ENCODE measurements at regions not wholly inside any gene's neighbourhood (a gene's known extent, or its start where the extent isn't known, plus 50 kb on each side); places are given as distances from the start of the nearest gene placed in this dataset.

DNA sequence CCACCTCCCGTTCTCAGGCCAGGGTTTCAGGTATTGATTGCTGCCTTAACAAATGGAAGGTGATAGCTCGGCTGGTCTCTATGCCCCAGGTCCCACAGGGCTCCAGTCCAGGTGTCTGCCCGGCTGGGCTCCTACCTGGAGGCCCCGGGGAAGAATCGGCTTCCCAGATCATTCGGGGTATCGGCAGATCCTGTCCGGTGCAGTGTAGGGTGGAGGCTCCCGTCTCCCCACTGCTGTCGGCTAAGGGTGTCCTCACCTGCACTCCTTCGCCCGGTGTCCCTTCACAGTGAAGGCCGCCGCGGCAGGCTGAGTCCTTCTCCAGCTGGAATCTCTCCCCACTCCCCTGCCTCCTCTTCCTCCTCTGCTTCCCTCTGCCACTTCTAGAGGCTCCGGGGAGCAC lies 573.9 kb upstream of the SALL3 start:
- no peak for DNase-seq (ENCODE audit: extremely low read depth, low read depth)
- TF ChIP-seq, protein P1, sequence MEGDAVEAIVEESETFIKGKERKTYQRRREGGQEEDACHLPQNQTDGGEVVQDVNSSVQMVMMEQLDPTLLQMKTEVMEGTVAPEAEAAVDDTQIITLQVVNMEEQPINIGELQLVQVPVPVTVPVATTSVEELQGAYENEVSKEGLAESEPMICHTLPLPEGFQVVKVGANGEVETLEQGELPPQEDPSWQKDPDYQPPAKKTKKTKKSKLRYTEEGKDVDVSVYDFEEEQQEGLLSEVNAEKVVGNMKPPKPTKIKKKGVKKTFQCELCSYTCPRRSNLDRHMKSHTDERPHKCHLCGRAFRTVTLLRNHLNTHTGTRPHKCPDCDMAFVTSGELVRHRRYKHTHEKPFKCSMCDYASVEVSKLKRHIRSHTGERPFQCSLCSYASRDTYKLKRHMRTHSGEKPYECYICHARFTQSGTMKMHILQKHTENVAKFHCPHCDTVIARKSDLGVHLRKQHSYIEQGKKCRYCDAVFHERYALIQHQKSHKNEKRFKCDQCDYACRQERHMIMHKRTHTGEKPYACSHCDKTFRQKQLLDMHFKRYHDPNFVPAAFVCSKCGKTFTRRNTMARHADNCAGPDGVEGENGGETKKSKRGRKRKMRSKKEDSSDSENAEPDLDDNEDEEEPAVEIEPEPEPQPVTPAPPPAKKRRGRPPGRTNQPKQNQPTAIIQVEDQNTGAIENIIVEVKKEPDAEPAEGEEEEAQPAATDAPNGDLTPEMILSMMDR (IDR thresholded peaks at IDR 0.05; ENCODE audit: low read depth, low read length): no peak

- TF ChIP-seq, protein P1 (IDR thresholded peaks at IDR 0.05; ENCODE audit: low read depth, low read length): no peak
- no peak for DNase-seq (ENCODE audit: extremely low read depth, low read depth)
Observed at GRCh38 chr18:78406743-78407465, 572.7 kb upstream of the SALL3 start.

DNA sequence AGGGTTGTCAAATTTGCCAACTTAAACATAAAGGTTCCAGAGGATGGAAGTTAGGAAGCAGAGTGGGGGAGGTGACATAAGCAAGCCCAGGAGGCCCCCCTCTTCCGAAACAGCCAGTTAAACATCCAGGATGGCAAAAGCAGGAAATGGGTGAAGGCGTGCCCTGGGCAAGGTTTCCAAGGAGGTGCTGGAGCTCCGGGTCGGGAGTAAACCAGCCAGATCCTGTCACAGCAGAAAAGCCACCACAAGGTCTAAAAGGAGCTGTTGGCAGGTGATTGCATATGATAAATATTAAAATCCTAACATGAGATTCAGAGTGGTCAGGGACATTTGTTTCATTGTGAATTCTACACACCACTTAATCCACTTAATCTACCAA lies 572.2 kb upstream of the SALL3 start:
- TF ChIP-seq, protein P1 (IDR thresholded peaks at IDR 0.05; ENCODE audit: low read depth, low read length): no peak
- no peak for DNase-seq (ENCODE audit: extremely low read depth, low read depth)

DNA sequence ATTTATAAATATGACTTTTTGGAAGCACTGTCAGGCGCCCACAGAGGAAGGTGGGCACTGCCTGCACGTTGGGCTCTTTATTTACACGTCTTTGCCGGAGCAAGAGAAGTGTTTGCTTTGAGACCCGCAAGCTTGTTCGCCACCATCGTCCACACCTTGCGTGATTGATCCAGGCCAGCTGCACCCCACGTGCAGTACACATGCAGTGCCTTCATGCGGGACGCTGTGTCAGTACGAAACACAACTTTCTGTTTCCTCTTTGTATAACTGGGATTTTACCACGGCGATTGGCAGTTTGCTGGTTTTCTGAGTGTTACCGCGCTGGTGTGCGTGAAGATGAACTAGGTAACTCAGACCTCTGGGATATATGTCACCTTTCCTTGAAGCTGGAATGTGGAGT lies 571.0 kb upstream of the SALL3 start:
- TF ChIP-seq, protein P1 (IDR thresholded peaks at IDR 0.05; ENCODE audit: low read depth, low read length): no peak
- DNase-seq (ENCODE audit: extremely low read depth, low read depth): no peak

DNA sequence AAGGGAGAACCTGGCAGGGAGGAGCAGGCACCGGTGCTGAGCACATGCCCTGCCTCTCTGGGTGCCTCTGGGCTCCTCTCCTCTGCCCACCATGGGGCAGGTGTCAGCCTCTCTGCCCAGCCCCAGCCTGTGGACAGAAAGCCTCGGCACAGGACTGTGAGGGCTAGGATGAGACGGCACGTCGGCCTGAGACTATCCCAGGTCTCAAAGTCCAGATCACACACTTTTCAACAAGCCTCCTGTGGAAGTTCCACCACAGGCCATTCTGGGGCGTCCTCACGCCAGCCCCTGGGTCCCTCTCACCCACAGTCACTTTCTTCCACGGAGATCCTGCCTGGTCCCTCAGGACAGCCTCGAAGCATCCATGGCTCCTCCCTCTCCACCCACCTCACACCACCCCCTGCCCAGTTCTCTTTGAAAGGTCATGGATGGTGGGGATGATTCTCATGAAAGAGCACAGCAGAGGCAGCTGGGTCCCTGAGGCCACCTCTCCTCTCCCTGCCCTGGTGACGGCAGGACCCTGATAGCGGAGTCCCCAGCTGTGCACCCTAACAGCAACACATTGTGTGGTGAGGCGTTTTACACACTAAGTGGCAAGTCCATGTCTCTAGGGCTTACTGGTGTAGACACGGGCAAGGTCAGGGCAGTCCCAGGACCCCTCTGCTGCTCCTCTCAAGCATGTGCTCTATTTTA lies 569.4 kb upstream of the SALL3 start:
- TF ChIP-seq, protein P1 (IDR thresholded peaks at IDR 0.05; ENCODE audit: low read depth, low read length): no peak
- DNase-seq (ENCODE audit: extremely low read depth, low read depth): no peak

GRCh38 chr18:78411539-78411938 lies 568.1 kb upstream of the SALL3 start:
- TF ChIP-seq, protein P1 (IDR thresholded peaks at IDR 0.05; ENCODE audit: low read depth, low read length): no peak

DNA sequence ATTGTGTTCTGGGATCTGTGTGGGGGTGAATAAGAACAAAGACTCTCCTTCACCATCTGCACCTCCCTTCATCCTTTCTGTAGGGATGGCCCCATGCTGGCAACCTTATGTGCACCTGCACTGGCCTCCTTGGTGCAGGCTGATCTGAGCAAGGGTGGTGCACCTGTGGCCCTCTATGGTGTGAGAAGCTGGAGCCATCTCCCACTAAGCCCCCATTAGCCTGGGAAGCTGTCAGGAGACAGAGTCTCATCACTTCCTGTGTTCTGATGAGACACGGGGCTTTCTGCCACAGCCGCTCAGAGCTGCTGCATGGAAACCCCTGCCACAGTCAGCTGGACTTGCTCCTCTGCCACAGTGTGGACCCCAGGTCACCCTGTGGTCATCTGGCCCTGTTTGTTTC lies 565.3 kb upstream of the SALL3 start:
- DNase-seq (ENCODE audit: extremely low read depth, low read depth): no peak

More at GRCh38 chr18:78411539-78411938, 568.1 kb upstream of the SALL3 start:
- no peak for DNase-seq (ENCODE audit: extremely low read depth, low read depth)

More for the DNA sequence above, 565.3 kb upstream of the SALL3 start:
- TF ChIP-seq, protein P1 (IDR thresholded peaks at IDR 0.05; ENCODE audit: low read depth, low read length): no peak

Measured in AG09319 (cell line).